GM18873 (cell line): ENCODE measurements at regions not wholly inside any gene's neighbourhood (a gene's known extent, or its start where the extent isn't known, plus 50 kb on each side); places are given as distances from the start of the nearest gene placed in this dataset.
"Not testable (repeated sequence)": the region's sequence is repeated elsewhere in the genome, so short reads cannot be mapped to it uniquely, and the experiment has no call there.

Experiments used
- ATAC-seq: cut with Tn5 transposase; IDR thresholded peaks from one replicate; pipeline ENCODE4 v1.9.1; 2021; ENCODE audit warnings: mild to moderate bottlenecking, moderate library complexity, moderate number of reproducible peaks; ENCODE audit not compliant: unreplicated experiment, low FRiP score

DNA sequence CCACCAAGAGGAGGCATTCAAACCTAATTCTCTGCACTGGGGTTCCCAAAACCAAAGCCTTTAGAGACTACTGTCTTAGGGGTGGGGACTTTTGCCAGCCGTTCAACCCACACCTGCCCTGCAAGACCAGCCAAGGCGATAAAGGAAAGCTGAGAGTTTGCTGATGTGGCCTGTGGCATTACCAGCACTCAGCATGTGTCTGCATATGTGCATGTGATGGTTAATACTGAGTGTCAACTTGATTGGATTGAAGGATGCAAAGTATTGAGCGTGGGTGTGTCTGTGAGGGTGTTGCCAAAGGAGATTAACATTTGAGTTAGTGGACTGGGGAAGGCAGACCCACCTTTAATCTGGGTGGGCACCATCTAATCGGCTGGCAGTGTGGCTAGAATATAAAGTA, 474.2 kb downstream of the MED10 start:
- ATAC-seq = no peak

DNA sequence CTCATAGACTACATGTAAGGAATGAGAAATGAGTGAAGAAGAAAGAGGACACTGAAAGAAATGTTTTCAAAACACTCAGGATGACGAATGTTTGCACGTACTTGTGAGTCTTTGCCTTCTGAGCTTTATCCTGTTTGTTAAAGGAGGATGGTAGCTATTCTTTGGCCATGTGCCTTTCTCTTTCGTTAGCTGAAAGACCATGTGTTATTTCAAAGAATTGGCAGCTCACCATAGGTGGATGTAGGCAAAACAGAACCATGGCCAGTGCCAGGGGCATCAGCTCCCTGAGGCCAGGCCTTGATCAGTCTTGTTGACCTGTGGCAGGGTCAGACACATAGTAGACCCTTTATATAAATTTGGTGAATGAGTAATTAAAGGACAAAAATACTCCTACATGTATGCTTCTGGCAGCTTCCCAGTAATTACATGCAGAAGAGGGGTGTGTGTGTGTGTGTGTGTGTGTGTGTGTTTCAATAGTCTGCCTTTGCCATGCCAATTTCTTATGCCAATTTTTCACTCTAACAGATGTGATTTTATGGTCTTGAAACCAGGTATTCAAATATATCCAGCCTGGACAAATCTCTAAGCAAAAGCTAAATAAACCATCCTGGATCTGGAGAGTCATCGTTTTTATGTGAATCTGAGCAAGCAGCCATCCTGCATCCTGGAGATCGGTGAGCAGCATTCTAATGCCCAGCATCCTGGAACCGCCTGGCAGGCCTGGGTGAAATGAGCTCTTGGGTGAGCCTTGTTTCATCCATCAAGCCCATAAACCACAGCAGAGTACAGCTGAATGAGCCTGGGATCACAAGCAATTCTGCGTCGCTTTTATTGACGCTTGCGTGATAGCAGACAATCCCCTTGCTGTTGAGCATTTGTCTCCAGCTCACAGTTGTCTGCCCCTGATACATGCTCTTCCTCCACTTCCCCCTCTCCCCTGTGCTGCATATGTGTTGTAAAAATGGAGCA, 475.4 kb downstream of the MED10 start:
- ATAC-seq = no peak

DNA sequence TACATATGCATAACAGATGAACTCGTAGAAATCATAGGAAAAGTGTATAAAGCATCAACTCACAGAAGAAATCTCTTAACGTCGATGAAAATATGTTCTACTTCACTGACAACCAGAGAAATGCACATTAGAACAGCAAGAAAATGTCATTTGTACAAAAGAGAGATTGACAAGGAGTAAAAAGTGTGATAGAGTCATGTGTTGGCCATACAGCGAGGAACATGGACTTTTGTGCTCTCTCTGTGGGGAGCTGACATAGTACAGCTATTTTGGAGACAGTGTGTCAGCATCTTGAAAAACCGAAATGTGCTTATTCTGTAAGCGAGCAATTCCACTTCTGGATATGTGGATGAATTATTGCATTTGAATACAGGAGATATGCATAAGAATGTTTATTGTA, 477.9 kb downstream of the ICE1 start:
- ATAC-seq = no peak

DNA sequence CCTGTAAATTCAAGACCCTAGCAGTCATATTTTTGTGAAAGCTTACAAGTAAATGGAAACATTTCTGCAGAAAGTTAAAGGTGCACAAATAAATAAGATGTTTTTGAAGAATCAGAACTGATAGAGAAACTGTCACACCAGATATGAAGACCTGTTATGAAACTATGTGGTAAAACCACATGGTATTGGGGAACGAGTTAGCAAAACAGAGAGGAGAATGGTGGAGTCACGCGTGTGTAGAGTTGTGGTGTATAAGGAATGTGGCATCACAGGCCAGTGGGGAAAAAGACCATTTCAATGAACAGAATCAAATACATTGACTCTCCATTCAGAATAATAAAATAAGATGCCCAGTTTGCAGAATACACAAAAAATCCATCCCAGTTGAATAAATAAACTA, 477.2 kb downstream of the ICE1 start:
- ATAC-seq = no peak

DNA sequence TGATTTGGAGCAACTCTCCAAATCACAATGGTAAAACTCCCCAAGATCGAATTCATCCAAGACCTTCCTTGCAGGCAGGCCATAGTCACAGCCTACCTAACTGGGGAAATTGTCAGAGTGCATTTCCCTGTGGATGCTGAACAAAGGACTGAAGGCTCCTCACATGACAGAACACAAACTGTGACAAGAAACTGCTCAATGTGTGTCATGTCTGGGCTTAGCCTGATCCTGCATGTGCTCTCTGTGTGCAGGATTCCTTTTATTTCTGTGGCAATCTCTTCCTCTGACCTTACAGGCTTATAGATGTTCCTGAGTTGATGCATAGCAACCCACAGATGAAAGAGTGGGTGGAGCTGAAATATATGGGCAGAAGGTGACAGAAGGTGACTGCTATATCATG, 465.8 kb downstream of the ICE1 start:
- no peak for ATAC-seq

DNA sequence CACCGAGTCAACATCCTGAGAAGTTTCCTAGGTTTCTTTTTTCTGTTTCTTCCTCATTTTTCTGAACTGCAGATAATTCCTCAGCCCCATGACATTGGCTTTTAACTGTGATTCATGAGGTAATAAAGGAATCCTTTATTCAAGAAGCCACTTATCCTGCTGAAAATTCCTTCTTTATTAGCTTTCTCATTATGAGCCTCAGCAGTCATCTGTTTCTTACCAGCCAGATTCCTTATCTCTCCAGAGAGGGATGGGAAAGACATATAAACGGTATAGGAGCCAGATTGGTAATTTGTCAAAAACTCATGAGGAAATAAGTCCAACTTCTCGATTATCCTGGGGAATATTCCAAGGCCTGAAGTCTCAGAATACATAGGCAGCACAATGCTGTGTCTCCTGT, 465.4 kb downstream of the ICE1 start:
- ATAC-seq = no peak

DNA sequence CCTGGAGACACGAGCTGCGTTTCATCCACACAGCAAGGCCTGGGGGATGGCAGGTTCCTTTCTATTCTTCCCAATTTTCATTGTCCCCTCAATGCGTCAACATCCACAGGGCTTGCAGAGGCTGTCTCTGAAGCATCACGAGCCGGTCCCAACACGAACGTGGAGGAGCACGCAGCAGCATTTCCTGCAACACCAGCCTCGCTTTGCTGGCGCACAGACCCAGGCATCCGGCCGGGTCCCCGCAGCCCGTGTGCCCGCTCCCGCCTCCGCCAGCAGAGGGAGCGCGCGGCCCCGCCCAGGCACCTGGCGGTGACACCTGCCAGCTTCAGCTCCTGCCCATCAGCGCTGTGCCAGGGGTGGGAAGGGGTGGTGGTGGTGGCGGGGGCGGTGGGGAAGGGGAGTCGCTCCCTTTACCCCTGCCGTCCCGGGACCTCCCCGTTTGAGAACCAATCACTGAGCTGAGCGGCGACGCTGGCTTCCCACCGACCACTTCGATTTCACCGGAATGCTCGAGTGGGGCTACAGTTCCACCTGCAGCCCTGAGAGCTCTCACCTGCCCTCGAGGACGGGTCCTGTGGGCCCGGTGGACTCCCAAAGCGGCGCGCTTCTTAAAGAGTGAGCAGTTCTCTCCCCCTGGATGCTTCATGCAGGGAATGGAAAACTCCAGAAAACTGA, 464.5 kb downstream of the ICE1 start:
- ATAC-seq = no peak

DNA sequence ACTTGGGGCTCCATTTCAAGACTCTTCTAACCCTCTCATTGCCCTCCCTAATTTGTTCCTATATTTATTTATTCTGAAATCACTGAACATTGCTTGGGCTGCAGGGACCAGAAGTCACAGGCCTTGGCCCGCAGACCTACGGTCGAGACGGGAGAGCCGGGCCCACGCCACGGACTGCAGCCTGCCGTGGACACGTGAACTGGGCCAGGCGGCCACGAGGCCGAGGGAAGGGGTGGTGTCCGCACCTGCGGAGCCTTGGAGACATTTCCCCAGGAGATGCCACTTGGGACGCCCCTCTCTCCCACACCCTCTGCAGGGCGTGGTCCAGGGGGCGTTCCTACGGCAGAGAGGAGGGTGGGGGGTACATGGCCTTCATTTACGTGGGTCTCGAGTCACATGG, 463.9 kb downstream of the ICE1 start:
- no peak for ATAC-seq

DNA sequence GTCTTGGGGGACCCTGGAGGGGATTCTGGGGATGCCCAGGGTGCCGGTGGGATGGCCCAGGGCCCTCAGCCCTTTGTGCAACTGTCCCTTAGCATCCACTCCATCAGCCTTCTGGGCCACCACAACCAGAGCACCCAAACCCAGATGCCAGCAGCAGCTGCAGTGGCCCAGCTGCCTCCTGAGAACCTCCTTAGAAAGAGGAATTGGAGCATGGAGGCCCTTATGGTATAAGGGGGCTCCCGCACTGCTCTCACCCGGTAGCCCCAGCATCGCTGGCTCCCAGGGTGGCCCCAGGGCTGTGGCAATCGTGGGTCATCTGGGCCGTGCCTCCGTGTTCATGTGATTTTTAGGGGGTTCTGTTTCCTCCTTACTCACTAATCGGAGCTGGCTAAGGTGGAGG, 463.3 kb downstream of the ICE1 start:
- no peak for ATAC-seq

DNA sequence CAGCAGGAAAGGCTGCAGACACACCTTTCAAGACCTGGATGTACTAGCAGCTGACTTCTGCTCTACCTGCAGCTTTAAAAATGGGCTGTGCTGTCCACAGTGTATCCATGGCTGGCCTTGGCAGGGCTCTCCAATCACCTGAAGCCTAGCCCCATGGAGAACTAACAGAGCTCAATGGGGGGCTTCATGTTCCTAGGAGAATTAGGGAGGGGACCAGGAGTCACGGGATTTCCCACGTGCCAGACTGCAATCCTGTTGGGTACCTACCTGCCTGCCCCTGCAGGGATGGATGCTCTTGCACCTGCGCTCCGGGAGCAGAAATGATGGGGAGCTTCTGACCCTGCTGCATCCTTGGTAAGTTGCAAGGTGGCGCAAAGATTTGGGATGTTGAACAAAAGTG, 462.1 kb downstream of the ICE1 start:
- ATAC-seq = no peak

DNA sequence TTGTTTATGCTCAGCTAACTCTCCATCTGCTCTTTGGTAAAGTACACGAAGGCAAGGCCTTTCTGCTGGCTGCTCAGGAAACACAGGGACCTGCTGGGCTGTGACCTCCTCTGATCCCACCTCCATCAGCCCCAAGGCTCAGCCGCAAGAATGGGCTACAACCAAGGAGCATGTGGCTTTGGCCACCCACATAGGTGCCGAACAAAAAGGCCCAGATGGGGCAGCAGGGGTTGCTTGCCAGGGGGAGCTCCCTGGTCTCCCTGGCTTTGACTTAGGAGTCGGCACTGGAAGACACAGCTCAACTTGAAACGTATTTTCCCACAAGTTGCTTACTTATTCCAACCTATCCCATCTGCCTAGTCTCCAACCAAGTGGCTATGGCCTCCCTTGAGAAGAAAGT, 461.1 kb downstream of the ICE1 start:
- ATAC-seq = no peak

DNA sequence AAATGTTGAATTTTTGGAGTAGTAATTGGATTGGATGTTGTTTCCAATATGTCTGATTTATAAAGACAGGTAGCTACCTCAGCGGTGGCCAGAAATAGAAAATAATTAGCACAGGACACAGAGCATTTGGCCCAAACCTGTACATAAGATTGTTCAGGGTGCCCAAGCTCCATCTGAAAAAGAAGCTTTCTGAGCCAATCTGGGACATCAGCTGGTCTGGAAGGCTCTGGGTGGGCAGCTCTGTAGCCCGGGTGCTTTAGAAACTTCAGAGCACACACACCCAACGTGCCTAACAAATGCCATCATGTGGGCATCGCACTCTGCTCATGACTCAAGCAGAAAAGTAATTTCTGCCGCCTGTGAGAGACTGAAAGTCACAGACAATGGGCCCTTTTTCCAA, 460.7 kb downstream of the ICE1 start:
- no peak for ATAC-seq

DNA sequence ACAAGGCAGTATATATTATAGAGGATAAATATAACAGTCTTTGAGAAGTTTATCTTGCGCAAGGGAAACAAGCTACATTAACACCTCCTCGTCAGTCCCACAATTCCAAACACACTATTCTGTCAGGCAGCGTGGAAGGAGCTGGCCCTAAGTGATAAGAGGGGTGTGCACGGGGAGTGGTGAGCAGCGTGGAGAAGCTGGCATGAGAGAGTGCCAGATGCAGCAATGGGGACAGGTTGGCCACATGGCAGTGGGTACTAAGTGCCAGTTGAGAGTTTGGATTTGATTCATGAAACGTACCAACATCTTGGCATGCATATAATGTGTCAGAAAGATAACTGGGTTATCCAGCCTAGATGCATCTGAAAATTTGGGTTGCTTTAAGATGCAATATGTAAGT, 460.2 kb downstream of the ICE1 start:
- no peak for ATAC-seq

DNA sequence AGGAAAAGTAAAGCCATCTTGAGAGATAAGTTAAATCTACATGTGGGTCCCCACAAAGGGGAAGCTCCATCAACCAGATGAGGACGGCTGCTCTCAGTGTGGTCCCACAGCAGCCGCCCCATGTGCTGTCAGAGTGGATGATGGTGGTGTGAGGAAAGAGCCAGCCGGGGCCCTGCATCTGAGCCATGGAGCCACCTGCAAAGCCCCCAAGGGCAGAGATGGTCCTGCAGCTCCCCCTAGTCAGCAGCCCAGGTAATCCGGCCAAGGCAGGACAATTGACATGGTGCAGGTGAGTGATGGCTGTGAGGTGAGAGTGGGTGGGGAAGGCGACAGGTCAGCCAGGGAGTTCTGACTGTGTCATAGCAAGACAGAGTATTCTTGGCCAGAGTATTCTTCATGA, 458.8 kb downstream of the ICE1 start:
- ATAC-seq = no peak

DNA sequence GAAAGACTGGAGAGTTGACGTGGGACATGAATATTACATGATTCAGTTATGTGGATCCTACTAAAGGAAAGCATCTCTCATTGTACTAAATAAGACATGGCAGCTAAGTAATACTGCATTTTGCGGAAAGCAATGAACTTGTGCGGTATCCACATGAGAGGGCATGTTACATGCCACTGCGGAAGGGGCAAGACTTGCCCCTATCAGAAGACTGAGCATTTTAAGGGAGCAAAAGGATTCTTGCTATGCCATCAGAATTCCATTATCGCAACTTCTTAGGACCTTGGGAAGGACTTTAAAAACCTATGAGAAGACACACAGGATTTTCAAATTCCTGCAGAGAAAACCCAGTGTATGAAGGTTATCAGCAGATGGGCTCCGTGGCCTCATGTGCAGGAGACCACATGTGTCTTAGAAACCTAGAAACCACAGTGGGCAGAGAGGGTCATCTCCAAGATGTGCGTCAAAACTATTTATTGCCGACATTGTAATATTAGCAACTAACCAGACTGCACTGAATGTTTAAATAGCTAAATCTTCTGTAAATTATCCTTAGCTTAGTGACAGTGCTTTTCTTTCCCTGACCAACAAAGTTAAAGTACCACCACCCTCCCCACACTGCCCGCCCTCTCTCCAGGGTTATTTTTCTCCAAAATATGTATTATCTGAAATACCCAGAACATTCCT, 457.7 kb downstream of the ICE1 start:
- no peak for ATAC-seq

DNA sequence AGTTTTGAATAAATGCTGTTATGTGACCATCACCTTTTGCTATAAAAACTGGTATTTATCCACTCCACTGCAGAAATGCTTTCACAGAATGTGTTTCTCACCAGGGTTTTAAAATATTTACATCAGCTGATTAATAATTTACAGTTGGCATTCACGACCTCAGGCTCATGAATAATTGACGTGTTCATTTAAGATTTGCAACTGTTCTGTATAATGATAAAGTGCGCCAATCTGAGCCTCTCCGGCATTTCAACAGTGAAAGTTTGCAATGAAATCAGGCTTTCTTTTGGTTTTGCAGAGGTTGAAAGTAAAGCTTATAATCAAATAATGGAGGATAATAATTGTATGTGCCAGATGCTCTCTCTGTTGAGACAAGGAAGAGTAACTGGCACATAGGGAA, 434.9 kb downstream of the ICE1 start:
- no peak for ATAC-seq

DNA sequence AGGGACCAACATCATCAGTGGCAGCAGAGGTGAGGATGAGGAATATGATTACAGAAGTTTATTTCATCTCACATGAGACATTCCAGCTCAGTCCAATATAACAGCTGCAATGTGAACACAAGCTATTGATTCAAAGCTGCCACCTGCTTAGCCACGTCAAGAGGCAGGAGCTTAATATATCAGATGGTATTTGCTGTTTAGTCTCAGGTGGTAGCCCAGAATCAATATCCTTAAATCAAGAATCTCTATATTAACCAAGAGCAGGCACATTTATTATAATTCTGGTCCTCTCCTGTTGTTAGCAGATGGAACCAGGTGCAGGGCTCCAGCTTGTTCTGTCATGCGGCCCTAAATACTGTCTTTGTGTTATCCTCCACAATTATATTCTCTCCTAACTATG, 431.6 kb downstream of the ICE1 start:
- no peak for ATAC-seq

DNA sequence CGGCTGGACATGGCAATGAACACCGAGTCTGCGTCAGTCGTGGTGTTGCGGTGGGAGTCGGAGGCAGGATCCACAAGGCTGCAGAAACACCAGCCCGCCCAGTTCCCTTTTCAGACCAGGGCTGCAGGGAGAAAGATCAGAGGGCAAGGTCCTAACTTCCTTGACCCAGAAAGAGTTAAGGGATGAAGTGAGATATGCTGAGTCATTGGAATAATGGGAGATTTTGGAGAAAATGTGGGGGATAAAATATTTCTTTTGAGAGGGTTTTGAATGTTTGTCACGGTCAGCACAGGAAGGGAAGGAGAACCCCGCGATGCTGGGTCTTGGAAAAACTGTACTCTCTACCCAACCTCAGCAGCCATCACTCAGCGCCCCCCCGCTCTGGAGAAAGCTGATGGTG, 416.0 kb downstream of the ICE1 start:
- no peak for ATAC-seq

DNA sequence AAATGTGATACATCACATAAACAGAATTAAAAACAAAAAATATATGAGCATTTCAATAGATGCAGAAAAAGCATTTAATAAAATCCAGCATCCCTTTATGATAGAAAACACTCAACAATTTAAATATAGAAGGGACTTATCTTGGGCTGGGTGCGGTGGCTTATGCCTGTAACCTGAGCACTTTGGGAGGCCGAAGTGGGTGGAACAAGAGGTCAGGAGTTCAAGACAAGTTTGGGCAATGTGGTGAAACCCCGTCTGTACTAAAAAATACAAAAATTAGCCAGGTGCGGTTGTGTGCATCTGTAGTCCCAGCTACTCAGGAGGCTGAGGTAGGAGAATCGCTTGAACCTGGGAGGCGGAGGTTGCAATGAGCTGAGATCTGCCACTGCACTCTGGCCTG, 409.1 kb downstream of the ICE1 start:
- ATAC-seq = not testable (repeated sequence)

DNA sequence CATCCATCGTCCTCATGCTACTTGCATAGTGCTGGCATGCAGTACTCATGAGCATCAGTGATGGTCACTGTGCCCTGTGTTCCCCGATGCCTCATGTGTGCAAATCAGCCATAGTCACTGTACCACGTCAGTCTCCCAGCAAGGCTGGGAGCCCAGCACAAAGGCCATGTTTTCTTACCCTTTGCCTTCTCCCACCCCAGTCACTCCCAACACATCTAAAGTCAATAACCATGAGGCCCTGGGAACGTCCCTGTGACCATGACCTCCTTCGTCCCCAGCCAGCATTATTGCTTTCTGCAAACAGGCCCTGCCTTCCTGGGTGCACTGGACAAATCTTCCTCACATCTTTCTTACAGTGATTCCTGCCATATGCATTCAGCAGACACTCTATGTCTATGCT, 406.1 kb downstream of the ICE1 start:
- ATAC-seq = no peak

DNA sequence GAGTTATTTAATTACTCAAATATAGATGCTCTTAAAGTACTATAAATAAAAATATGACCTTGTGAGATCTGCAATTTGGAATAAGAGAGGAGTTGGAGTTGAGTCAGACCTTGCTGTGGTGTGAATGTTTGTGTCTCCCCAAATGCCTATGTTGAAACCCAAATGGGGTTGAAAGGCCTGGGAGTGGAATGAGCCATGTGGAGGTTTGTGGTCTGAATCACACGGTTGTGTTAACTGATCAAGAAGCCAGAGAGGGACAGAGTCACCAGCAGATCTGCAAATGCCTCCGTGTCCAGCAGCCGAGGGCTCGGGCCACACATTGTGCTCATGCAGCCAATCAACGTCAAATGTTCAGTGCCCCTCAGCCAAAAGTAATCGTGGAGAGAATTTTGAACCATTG, 404.4 kb downstream of the ICE1 start:
- no peak for ATAC-seq
